ENCODE measurements at regions not wholly inside any gene's neighbourhood (a gene's known extent, or its start where the extent isn't known, plus 50 kb on each side); places are given as distances from the start of the nearest gene placed in this dataset.

- Histone ChIP-seq H2AFZ (replicated peaks) (no peak overlapping the region), H3K9me3 (ENCODE audit: low read depth) (no peaks in the 10 kb centered on the region), H3K79me2 (ENCODE audit: low read depth) (no peaks in the 10 kb centered on the region), H3K9ac (no peak overlapping the region), H3K36me3 (no peaks in the 10 kb centered on the region), H3K27me3 (no peaks in the 10 kb centered on the region), H3K4me2 (no peak overlapping the region), H3K4me3 (no peak overlapping the region), H3K27ac (no peak overlapping the region), H3F3A (ENCODE audit: low read depth) (no peaks in the 10 kb centered on the region), H4K20me1 (ENCODE audit: low read depth) (no peaks in the 10 kb centered on the region), H3K4me1 (no peaks in the 10 kb centered on the region)
- TF ChIP-seq EZH2 (IDR thresholded peaks at IDR 0.05): no peak
- no peak for TF ChIP-seq EZH2phosphoT487 (IDR thresholded peaks at IDR 0.05)
- TF ChIP-seq CTCF (IDR thresholded peaks at IDR 0.05): no peak
- H3K4me1 Mint-ChIP-seq: peaks cover 28% of the 10 kb centered on the region
- peaks cover 2% of the 10 kb centered on the region for H3K9me3 Mint-ChIP-seq
- H3K27me3 Mint-ChIP-seq (ENCODE audit: insufficient read depth, low read depth): no peaks in the 10 kb centered on the region
- no peak overlapping the region for H3K27ac Mint-ChIP-seq
- no peak overlapping the region for H3K4me3 Mint-ChIP-seq
- DNase-seq (ENCODE audit: low spot score): no peak
- peaks cover 5% of the 10 kb centered on the region for H3K36me3 Mint-ChIP-seq
Measured at GRCh38 chr4:30783751-30784150, 63.6 kb downstream of the PCDH7 start.

- H3K36me3 ChIP-seq: no peaks in the 10 kb centered on the region
- DNase-seq (ENCODE audit: low spot score): no peak
- H3K9ac ChIP-seq: no peak overlapping the region
- peaks cover 26% of the 10 kb centered on the region for H3K4me1 ChIP-seq
- no peak overlapping the region for H3K27ac ChIP-seq
- TF ChIP-seq CTCF (IDR thresholded peaks at IDR 0.05) (no peak), EZH2phosphoT487 (IDR thresholded peaks at IDR 0.05) (no peak), EZH2 (IDR thresholded peaks at IDR 0.05) (no peak)
- Mint-ChIP-seq H3K36me3 (no peaks in the 10 kb centered on the region), H3K27ac (peak overlapping the region; percentile 75), H3K4me1 (peaks cover 74% of the 10 kb centered on the region), H3K9me3 (no peaks in the 10 kb centered on the region), H3K27me3 (ENCODE audit: insufficient read depth, low read depth) (no peaks in the 10 kb centered on the region), H3K4me3 (no peak overlapping the region)
- no peaks in the 10 kb centered on the region for H3K79me2 ChIP-seq (ENCODE audit: low read depth)
- no peak overlapping the region for H3K4me2 ChIP-seq
- H3F3A ChIP-seq (ENCODE audit: low read depth): no peaks in the 10 kb centered on the region
- H3K27me3 ChIP-seq: no peaks in the 10 kb centered on the region
- peak overlapping the region; percentile 4 for H2AFZ ChIP-seq (replicated peaks)
- no peak overlapping the region for H3K4me3 ChIP-seq
- no peaks in the 10 kb centered on the region for H4K20me1 ChIP-seq (ENCODE audit: low read depth)
- H3K9me3 ChIP-seq (ENCODE audit: low read depth): no peaks in the 10 kb centered on the region
Measured at GRCh38 chr4:30789219-30789671, 69.1 kb downstream of the PCDH7 start.

- Mint-ChIP-seq H3K9me3 (no peaks in the 10 kb centered on the region), H3K4me3 (no peak overlapping the region), H3K27me3 (ENCODE audit: insufficient read depth, low read depth) (no peaks in the 10 kb centered on the region), H3K27ac (no peak overlapping the region), H3K36me3 (no peaks in the 10 kb centered on the region), H3K4me1 (peaks cover 74% of the 10 kb centered on the region)
- H3K27me3 ChIP-seq: no peaks in the 10 kb centered on the region
- no peak overlapping the region for H3K9ac ChIP-seq
- no peaks in the 10 kb centered on the region for H3K36me3 ChIP-seq
- no peak overlapping the region for H2AFZ ChIP-seq (replicated peaks)
- H3K27ac ChIP-seq: no peak overlapping the region
- no peak for DNase-seq (ENCODE audit: low spot score)
- H4K20me1 ChIP-seq (ENCODE audit: low read depth): no peaks in the 10 kb centered on the region
- no peaks in the 10 kb centered on the region for H3K79me2 ChIP-seq (ENCODE audit: low read depth)
- no peaks in the 10 kb centered on the region for H3K9me3 ChIP-seq (ENCODE audit: low read depth)
- H3K4me1 ChIP-seq: peaks cover 28% of the 10 kb centered on the region
- H3K4me2 ChIP-seq: no peak overlapping the region
- no peak overlapping the region for H3K4me3 ChIP-seq
- H3F3A ChIP-seq (ENCODE audit: low read depth): no peaks in the 10 kb centered on the region
- TF ChIP-seq CTCF (IDR thresholded peaks at IDR 0.05): no peak
- TF ChIP-seq EZH2 (IDR thresholded peaks at IDR 0.05): no peak
- no peak for TF ChIP-seq EZH2phosphoT487 (IDR thresholded peaks at IDR 0.05)
Measured at GRCh38 chr4:30790123-30790522, 70.0 kb downstream of the PCDH7 start.

All from neural progenitor cell (in vitro differentiated cells).